NB4 (cell line): ENCODE measurements at regions not wholly inside any gene's neighbourhood (a gene's known extent, or its start where the extent isn't known, plus 50 kb on each side); places are given as distances from the start of the nearest gene placed in this dataset.

Experiments used
- MYC ChIP-seq: IDR thresholded peaks from 2 replicates; pipeline ENCODE4 v1.6.1; 2011; ENCODE audit warnings: low read depth, low read length
- POLR2A ChIP-seq: IDR thresholded peaks from 2 replicates; pipeline ENCODE4 v1.6.1; 2011; ENCODE audit warnings: mild to moderate bottlenecking; ENCODE audit not compliant: insufficient read length; ENCODE audit errors: extremely low read depth
- TF ChIP-seq, protein P1 (sequence below): IDR thresholded peaks from one replicate; pipeline ENCODE4 v1.5.1; 2012; ENCODE audit warnings: low read depth, low read length
- TF ChIP-seq, protein P2 (sequence below): IDR thresholded peaks from 2 replicates; pipeline ENCODE4 v1.6.1; 2011; ENCODE audit warnings: low read depth, low read length

DNA sequence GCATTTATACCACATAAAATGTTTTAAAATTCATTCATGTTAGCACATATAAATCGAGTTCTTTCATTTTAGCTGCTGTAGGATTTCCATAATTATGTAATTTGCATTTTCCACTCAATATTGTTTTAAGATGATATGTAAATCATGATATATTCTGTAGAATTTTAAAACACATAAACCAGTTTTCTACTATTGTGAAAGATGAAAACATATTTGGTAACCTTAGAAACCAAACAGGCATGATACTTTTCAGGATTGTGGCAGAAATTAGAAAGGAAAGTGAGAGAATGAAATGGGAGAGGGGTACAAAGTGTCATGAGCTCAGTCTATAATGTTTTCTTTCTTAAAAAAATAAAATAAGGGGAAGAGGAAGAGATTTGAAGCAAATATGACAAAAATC, 269.3 kb downstream of the PPP1R3A start:
- TF ChIP-seq, protein P1, sequence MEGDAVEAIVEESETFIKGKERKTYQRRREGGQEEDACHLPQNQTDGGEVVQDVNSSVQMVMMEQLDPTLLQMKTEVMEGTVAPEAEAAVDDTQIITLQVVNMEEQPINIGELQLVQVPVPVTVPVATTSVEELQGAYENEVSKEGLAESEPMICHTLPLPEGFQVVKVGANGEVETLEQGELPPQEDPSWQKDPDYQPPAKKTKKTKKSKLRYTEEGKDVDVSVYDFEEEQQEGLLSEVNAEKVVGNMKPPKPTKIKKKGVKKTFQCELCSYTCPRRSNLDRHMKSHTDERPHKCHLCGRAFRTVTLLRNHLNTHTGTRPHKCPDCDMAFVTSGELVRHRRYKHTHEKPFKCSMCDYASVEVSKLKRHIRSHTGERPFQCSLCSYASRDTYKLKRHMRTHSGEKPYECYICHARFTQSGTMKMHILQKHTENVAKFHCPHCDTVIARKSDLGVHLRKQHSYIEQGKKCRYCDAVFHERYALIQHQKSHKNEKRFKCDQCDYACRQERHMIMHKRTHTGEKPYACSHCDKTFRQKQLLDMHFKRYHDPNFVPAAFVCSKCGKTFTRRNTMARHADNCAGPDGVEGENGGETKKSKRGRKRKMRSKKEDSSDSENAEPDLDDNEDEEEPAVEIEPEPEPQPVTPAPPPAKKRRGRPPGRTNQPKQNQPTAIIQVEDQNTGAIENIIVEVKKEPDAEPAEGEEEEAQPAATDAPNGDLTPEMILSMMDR: no peak
- TF ChIP-seq POLR2A (no peak), MYC (no peak)
- TF ChIP-seq, protein P2, sequence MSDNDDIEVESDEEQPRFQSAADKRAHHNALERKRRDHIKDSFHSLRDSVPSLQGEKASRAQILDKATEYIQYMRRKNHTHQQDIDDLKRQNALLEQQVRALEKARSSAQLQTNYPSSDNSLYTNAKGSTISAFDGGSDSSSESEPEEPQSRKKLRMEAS: no peak
